ENCODE measurements at regions not wholly inside any gene's neighbourhood (a gene's known extent, or its start where the extent isn't known, plus 50 kb on each side); places are given as distances from the start of the nearest gene placed in this dataset.

DNA sequence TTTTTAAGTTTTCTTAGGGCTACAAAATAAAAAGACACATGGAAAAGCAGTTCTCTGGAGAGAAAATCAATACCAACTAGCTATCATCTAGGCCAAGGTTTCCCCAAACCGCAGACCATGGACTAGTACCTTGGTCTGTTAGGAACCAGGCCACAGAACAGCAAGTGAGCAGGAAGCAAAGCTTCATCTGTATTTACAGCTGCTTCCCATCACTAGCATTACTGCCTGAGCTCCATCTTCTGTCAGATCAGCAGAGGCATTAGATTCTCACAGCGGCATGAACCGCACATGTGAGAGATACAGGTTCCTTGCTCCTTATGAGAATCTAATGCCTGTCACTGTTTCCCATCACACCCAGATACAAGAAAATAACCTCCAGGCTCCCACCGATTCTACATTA is 1907.6 kb upstream of the ACO1 start:
- H3K27ac Mint-ChIP-seq: no peak overlapping the region
- no peak for DNase-seq
- H3K27me3 Mint-ChIP-seq (ENCODE audit: low read depth in 3 of 3): no peaks in the 10 kb centered on the region
- H3K4me3 Mint-ChIP-seq: no peak overlapping the region
- peaks cover 4 to 43% (median 13%) of the 10 kb centered on the region in 6 donors for H3K9me3 Mint-ChIP-seq
- H3K4me1 Mint-ChIP-seq: no peaks in the 10 kb centered on the region
- no peaks in the 10 kb centered on the region for H3K36me3 Mint-ChIP-seq

DNA sequence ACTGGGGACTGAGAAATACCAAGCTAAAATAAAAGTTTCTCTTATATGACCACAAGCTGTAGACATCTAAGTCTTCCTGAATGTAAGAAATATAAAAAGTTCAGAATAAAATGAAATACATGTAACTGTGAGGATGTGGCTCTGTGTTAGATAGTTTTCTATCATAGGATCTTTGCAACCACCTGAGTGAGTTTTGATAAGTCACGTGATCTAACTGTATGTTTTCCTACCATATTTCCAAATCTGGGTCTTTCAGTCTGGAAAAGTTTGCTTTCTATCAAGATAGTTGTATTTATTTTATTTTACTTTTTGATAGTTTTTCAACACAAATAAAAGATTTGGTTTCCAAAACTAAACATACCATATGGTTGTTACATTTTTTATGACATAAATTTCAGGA is 1905.8 kb upstream of the ACO1 start:
- Mint-ChIP-seq H3K4me3 (no peak overlapping the region), H3K4me1 (no peaks in the 10 kb centered on the region), H3K36me3 (no peaks in the 10 kb centered on the region), H3K27ac (no peak overlapping the region), H3K27me3 (ENCODE audit: low read depth in 3 of 3) (no peaks in the 10 kb centered on the region), H3K9me3 (peaks cover 4 to 44% (median 12%) of the 10 kb centered on the region in 6 donors)
- no peak for DNase-seq

DNA sequence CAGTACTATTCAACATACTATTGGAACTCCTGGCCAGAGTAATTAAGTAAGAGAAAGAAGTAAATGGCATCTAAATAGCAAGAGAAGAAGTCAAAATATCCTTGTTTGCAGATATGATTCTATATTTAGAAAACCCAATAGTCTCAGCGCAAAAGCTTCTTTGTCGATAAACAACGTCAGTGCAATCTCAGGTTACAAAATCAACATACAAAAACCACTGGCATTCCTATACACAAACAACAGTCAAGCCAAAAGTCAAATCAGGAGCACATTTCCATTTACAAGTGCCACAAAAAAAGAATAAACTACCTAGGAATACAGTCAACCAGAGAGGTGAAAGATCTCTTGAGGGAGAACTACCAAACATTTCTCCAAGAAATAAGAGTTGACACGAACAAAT is 1901.9 kb upstream of the ACO1 start:
- peaks cover 2 to 46% (median 11%) of the 10 kb centered on the region in 6 donors for H3K9me3 Mint-ChIP-seq
- H3K27ac Mint-ChIP-seq: no peak overlapping the region
- DNase-seq: no peak
- no peaks in the 10 kb centered on the region for H3K4me1 Mint-ChIP-seq
- no peak overlapping the region for H3K4me3 Mint-ChIP-seq
- H3K36me3 Mint-ChIP-seq: no peaks in the 10 kb centered on the region
- H3K27me3 Mint-ChIP-seq (ENCODE audit: low read depth in 3 of 3): no peaks in the 10 kb centered on the region

- no peak overlapping the region for H3K27ac Mint-ChIP-seq
- DNase-seq: no peak
- H3K4me1 Mint-ChIP-seq: no peaks in the 10 kb centered on the region
- peaks cover 0 to 52% (median 12%) of the 10 kb centered on the region in 6 donors for H3K9me3 Mint-ChIP-seq
- H3K36me3 Mint-ChIP-seq: no peaks in the 10 kb centered on the region
- H3K4me3 Mint-ChIP-seq: no peak overlapping the region
- no peaks in the 10 kb centered on the region for H3K27me3 Mint-ChIP-seq (ENCODE audit: low read depth in 3 of 3)
Observed at GRCh38 chr9:30484690-30485089, 1899.8 kb upstream of the ACO1 start.

GRCh38 chr9:30504502-30504905 is 1879.9 kb upstream of the ACO1 start:
- no peaks in the 10 kb centered on the region for H3K36me3 Mint-ChIP-seq
- H3K4me1 Mint-ChIP-seq: no peaks in the 10 kb centered on the region

GRCh38 chr9:30505311-30505710 is 1879.1 kb upstream of the ACO1 start:
- Mint-ChIP-seq H3K9me3 (peaks cover 0 to 10% (median 5%) of the 10 kb centered on the region in 6 donors), H3K4me1 (no peaks in the 10 kb centered on the region), H3K27ac (no peak overlapping the region), H3K36me3 (no peaks in the 10 kb centered on the region), H3K4me3 (no peak overlapping the region), H3K27me3 (ENCODE audit: low read depth in 3 of 3) (no peaks in the 10 kb centered on the region)
- no peak for DNase-seq

More at GRCh38 chr9:30504502-30504905, 1879.9 kb upstream of the ACO1 start:
- Mint-ChIP-seq H3K4me3 (no peak overlapping the region), H3K27ac (no peak overlapping the region), H3K9me3 (peaks cover 0 to 10% (median 5%) of the 10 kb centered on the region in 6 donors), H3K27me3 (ENCODE audit: low read depth in 3 of 3) (no peaks in the 10 kb centered on the region)
- no peak for DNase-seq

- no peaks in the 10 kb centered on the region for H3K4me1 Mint-ChIP-seq
- peaks cover 0 to 2% (median 0%) of the 10 kb centered on the region in 3 donors for H3K27me3 Mint-ChIP-seq (ENCODE audit: low read depth in 3 of 3)
- no peak for DNase-seq
- H3K4me3 Mint-ChIP-seq: no peak overlapping the region
- peaks cover 0 to 12% (median 6%) of the 10 kb centered on the region in 6 donors for H3K9me3 Mint-ChIP-seq
- no peak overlapping the region for H3K27ac Mint-ChIP-seq
- no peaks in the 10 kb centered on the region for H3K36me3 Mint-ChIP-seq
Observed at GRCh38 chr9:30506749-30507148, 1877.7 kb upstream of the ACO1 start.

DNA sequence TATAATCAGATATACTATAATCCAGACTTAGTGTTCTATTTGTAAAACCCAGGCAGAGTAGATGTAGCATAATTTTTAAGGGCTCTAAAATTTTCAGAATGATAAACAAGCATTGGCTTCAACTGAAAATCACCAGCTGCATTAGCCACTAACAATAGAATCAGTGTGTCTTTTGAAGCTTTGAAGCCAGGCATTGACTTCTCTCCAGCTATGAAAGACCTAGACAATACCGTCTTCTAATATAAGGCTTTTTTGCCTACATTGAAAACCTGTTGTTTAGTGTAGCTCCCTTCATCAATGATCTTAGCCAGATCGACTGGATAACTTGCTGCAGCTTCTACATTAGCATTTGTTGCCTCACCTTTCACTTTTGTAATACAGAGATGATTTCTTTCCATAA is 1877.3 kb upstream of the ACO1 start:
- H3K27ac Mint-ChIP-seq: no peak overlapping the region
- DNase-seq: no peak
- peaks cover 0 to 2% (median 0%) of the 10 kb centered on the region in 3 donors for H3K27me3 Mint-ChIP-seq (ENCODE audit: low read depth in 3 of 3)
- H3K36me3 Mint-ChIP-seq: no peaks in the 10 kb centered on the region
- H3K9me3 Mint-ChIP-seq: peaks cover 0 to 12% (median 5%) of the 10 kb centered on the region in 6 donors
- H3K4me3 Mint-ChIP-seq: no peak overlapping the region
- no peaks in the 10 kb centered on the region for H3K4me1 Mint-ChIP-seq

DNA sequence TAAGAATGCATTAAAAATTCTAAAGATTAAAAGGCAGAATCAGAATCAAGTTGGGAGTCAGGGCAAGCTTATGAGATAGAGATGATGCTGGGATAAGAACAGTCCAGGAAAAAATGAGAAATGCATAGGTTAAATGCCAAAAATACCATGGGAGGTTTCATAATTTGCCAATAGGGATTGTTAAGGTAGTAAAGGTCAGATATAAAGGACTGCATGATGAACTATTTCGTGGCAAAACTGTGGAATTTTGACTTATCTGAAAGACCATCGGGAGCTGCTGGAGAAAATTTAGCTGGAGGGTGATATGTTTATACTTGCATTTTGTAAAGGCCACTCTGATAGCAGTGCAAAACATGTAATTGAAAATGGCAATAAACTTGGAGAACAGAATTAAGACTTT is 1872.8 kb upstream of the ACO1 start:
- Mint-ChIP-seq H3K4me1 (no peaks in the 10 kb centered on the region), H3K4me3 (no peak overlapping the region), H3K36me3 (peaks cover 0 to 5% (median 0%) of the 10 kb centered on the region in 3 donors), H3K9me3 (peaks cover 3 to 23% (median 9%) of the 10 kb centered on the region in 6 donors), H3K27ac (no peak overlapping the region), H3K27me3 (ENCODE audit: low read depth in 3 of 3) (peaks cover 0 to 4% (median 0%) of the 10 kb centered on the region in 3 donors)
- no peak for DNase-seq

DNA sequence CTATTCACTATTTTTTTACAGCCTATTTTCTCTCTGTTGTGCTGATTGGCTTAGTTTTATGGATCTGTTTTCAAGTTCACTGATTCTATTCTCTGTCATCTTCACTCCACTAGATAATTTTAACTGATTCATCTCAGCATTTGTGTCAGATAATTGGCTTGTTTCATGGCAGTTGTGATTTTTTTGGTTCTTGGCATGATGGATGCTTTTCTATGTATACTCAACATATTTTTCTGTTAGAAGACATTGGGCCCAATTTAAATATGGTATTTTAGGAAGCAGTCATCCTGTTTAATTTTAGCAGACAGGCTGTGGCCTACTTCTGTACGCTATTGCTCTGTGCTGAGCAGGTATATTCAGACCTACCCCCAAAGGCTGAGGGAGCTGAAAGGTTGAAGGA is 1865.3 kb upstream of the ACO1 start:
- Mint-ChIP-seq H3K4me3 (no peak overlapping the region), H3K9me3 (peaks cover 2 to 18% (median 6%) of the 10 kb centered on the region in 6 donors), H3K27ac (no peak overlapping the region), H3K4me1 (no peaks in the 10 kb centered on the region), H3K27me3 (ENCODE audit: low read depth in 3 of 3) (no peaks in the 10 kb centered on the region), H3K36me3 (no peaks in the 10 kb centered on the region)
- no peak for DNase-seq

- DNase-seq: no peak
- Mint-ChIP-seq H3K36me3 (no peaks in the 10 kb centered on the region), H3K27me3 (ENCODE audit: low read depth in 3 of 3) (no peaks in the 10 kb centered on the region)
Observed at GRCh38 chr9:30519756-30520155, 1864.7 kb upstream of the ACO1 start.

DNA sequence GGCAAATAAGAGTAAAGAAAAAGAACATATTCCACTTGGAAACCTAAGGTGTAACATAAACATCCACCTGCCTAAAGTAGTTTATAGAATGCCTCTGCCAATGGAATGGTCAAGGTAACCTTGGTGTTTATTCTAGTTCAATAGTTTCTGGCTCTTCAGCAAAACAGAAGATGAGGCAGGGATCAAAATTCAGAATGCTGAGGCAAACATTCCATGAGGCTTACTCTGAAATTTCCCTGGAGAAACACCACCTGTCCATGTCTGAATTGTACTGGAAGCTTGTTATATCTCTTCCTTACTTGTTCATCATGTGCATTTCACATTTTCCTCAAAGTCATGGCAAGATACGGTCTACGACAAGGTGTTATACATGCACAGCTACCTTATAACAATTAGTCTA is 1862.4 kb upstream of the ACO1 start:
- H3K36me3 Mint-ChIP-seq: no peaks in the 10 kb centered on the region
- DNase-seq: no peak
- H3K4me1 Mint-ChIP-seq: no peaks in the 10 kb centered on the region
- peaks cover 0 to 16% (median 5%) of the 10 kb centered on the region in 6 donors for H3K9me3 Mint-ChIP-seq
- no peak overlapping the region for H3K4me3 Mint-ChIP-seq
- H3K27me3 Mint-ChIP-seq (ENCODE audit: low read depth in 3 of 3): no peaks in the 10 kb centered on the region
- H3K27ac Mint-ChIP-seq: no peak overlapping the region

More at GRCh38 chr9:30519756-30520155, 1864.7 kb upstream of the ACO1 start:
- H3K4me3 Mint-ChIP-seq: no peak overlapping the region
- H3K4me1 Mint-ChIP-seq: no peaks in the 10 kb centered on the region
- H3K9me3 Mint-ChIP-seq: peaks cover 2 to 18% (median 6%) of the 10 kb centered on the region in 6 donors
- no peak overlapping the region for H3K27ac Mint-ChIP-seq

- no peak overlapping the region for H3K27ac Mint-ChIP-seq
- peaks cover 0 to 16% (median 5%) of the 10 kb centered on the region in 6 donors for H3K9me3 Mint-ChIP-seq
- no peaks in the 10 kb centered on the region for H3K4me1 Mint-ChIP-seq
- no peak overlapping the region for H3K4me3 Mint-ChIP-seq
- no peak for DNase-seq
- no peaks in the 10 kb centered on the region for H3K36me3 Mint-ChIP-seq
- H3K27me3 Mint-ChIP-seq (ENCODE audit: low read depth in 3 of 3): no peaks in the 10 kb centered on the region
Observed at GRCh38 chr9:30522486-30522885, 1862.0 kb upstream of the ACO1 start.

- Mint-ChIP-seq H3K27me3 (ENCODE audit: low read depth in 3 of 3) (no peaks in the 10 kb centered on the region), H3K4me3 (no peak overlapping the region), H3K9me3 (peaks cover 0 to 10% (median 4%) of the 10 kb centered on the region in 6 donors), H3K27ac (no peak overlapping the region), H3K36me3 (no peaks in the 10 kb centered on the region), H3K4me1 (no peaks in the 10 kb centered on the region)
- no peak for DNase-seq
Observed at GRCh38 chr9:30524311-30524710, 1860.1 kb upstream of the ACO1 start.

GRCh38 chr9:30534455-30534854 is 1850.0 kb upstream of the ACO1 start:
- H3K4me3 Mint-ChIP-seq: no peak overlapping the region
- no peaks in the 10 kb centered on the region for H3K36me3 Mint-ChIP-seq
- H3K27ac Mint-ChIP-seq: no peak overlapping the region
- no peaks in the 10 kb centered on the region for H3K4me1 Mint-ChIP-seq
- H3K27me3 Mint-ChIP-seq (ENCODE audit: low read depth in 3 of 3): peaks cover 0 to 2% (median 0%) of the 10 kb centered on the region in 3 donors
- no peak for DNase-seq
- H3K9me3 Mint-ChIP-seq: peaks cover 7 to 27% (median 19%) of the 10 kb centered on the region in 6 donors
